GM12878 (cell line): ENCODE measurements at regions not wholly inside any gene's neighbourhood (a gene's known extent, or its start where the extent isn't known, plus 50 kb on each side); places are given as distances from the start of the nearest gene placed in this dataset.

ENCODE experiments used
- ATAC-seq: fragments of 200-7000 bp; cut with Tn5 transposase; 3 replicates; pipeline ENCODE4 v1.9.1; 2020; ENCODE audit warnings: mild to moderate bottlenecking, moderate library complexity
- BruUV-seq: library from RNA; stranded (reverse); fragments of 400-500 nt; replicated peaks from 2 replicates; lab custom pipeline; 2021; lab: Mats Ljungman, UMichigan
- CTCF ChIA-PET: fragments of 300-600 bp; sonication (Branson Sonifier 250); formaldehyde crosslinking; extraction: SDS; loops from one replicate; lab custom pipeline; 2021; ENCODE audit warnings: inconsistent platforms; lab: Yijun Ruan, JAX
- POLR2A ChIA-PET: fragments of 350-600 bp; formaldehyde crosslinking; extraction: SDS; loops from one replicate; lab custom pipeline; 2021; ENCODE audit warnings: inconsistent platforms; lab: Charles Lee
- RAD21 ChIA-PET: fragments of 300-600 bp; sonication (Branson Sonifier 250); formaldehyde crosslinking; loops from one replicate; lab custom pipeline; 2023; ENCODE audit warnings: antibody characterized with exemption; ENCODE audit not compliant: unreplicated experiment; lab: Charles Lee
- SMC1A ChIA-PET: fragments of 300-600 bp; sonication (Branson Sonifier 250); formaldehyde crosslinking; loops from one replicate; lab custom pipeline; 2023; ENCODE audit not compliant: unreplicated experiment, uncharacterized antibody; lab: Charles Lee
- DNase-seq: peaks from one replicate; pipeline ENCODE4 v3.0.0-alpha.2; 2011; ENCODE audit warnings: low read depth, low spot score
- FAIRE-seq: peaks from 3 replicates; lab custom pipeline; 2011; peaks lifted over from hg19 to GRCh38; lab: Jason Lieb, UNC
- H2AFZ ChIP-seq: 2 replicates; pipeline ENCODE4 v1.6.0; 2011; ENCODE audit warnings: low read depth, low read length, control low read depth; ENCODE audit not compliant: control insufficient read depth
- H3K27ac ChIP-seq: 2 replicates; pipeline ENCODE4 v1.5.1; 2011; ENCODE audit warnings: control low read depth; ENCODE audit not compliant: control insufficient read depth, insufficient read depth
- H3K27me3 ChIP-seq, 2 experiments: replicated peaks in 1 of 2; 2 replicates each; pipeline versions ENCODE4 v1.6.0 to v1.6.1; 2011; ENCODE audit warnings: low read length in 1 of 2; ENCODE audit not compliant: control insufficient read depth in 2 of 2, insufficient read depth in 2 of 2
- H3K36me3 ChIP-seq, 2 experiments: 2 replicates each; pipeline ENCODE4 v1.5.1; 2011; ENCODE audit warnings: low read length in 1 of 2; ENCODE audit not compliant: control insufficient read depth in 2 of 2, insufficient read depth in 2 of 2
- H3K4me1 ChIP-seq: 2 replicates; pipeline ENCODE4 v1.6.1; 2011; ENCODE audit warnings: mild to moderate bottlenecking, low read length, moderate library complexity, mixed read lengths; ENCODE audit not compliant: control insufficient read depth, insufficient read depth
- H3K4me2 ChIP-seq: 2 replicates; pipeline ENCODE4 v1.6.0; 2011; ENCODE audit warnings: control low read depth; ENCODE audit not compliant: control insufficient read depth, insufficient read depth
- H3K4me3 ChIP-seq: fragments of 200-600 bp; sonication (generic); 2 replicates; pipeline ENCODE4 v1.5.1; 2016
- H3K79me2 ChIP-seq: 2 replicates; pipeline ENCODE4 v1.6.0; 2011; ENCODE audit warnings: low read length; ENCODE audit not compliant: control insufficient read depth, insufficient read depth
- H3K9ac ChIP-seq: 2 replicates; pipeline ENCODE4 v1.8.0; 2011; ENCODE audit warnings: low read length, control low read depth, mixed read lengths; ENCODE audit not compliant: control insufficient read depth, insufficient read depth
- H3K9me3 ChIP-seq: replicated peaks from 3 replicates; pipeline ENCODE4 v1.5.1; 2011; ENCODE audit warnings: mild to moderate bottlenecking, low read length; ENCODE audit not compliant: control insufficient read depth, insufficient read depth
- H4K20me1 ChIP-seq: 2 replicates; pipeline ENCODE4 v1.6.0; 2011; ENCODE audit not compliant: control insufficient read depth, insufficient read depth
- CBFB ChIP-seq: IDR thresholded peaks from 2 replicates; pipeline ENCODE4 v1.6.1; 2016; ENCODE audit warnings: antibody characterized with exemption, low read depth
- MTA2 ChIP-seq: fragments of 450-650 bp; IDR thresholded peaks from 2 replicates; pipeline ENCODE4 v1.6.1; 2016; ENCODE audit warnings: low read depth, mild to moderate bottlenecking, moderate library complexity
- PAX5 ChIP-seq: IDR thresholded peaks from 2 replicates; pipeline ENCODE4 v1.6.1; 2011; ENCODE audit warnings: low read depth, low read length, borderline replicate concordance
- POLR2AphosphoS5 ChIP-seq: IDR thresholded peaks from 2 replicates; pipeline ENCODE4 v1.6.1; 2011; ENCODE audit warnings: mild to moderate bottlenecking, low read length, inconsistent platforms
- POU2F2 ChIP-seq: IDR thresholded peaks from 3 replicates; pipeline ENCODE4 v1.6.1; 2011; ENCODE audit warnings: low read depth, mild to moderate bottlenecking, low read length, borderline replicate concordance
- RBBP5 ChIP-seq: fragments of 200-600 bp; sonication (generic); conservative IDR thresholded peaks from 2 replicates; pipeline ENCODE4 v1.6.1; 2016
- RUNX3 ChIP-seq: IDR thresholded peaks from 2 replicates; pipeline ENCODE4 v1.6.1; 2012; ENCODE audit warnings: low read length, inconsistent platforms
- TARDBP ChIP-seq: IDR thresholded peaks from 2 replicates; pipeline ENCODE4 v1.6.1; 2016; ENCODE audit warnings: borderline replicate concordance
- TCF12 ChIP-seq: IDR thresholded peaks from 2 replicates; pipeline ENCODE4 v1.6.1; 2011; ENCODE audit warnings: low read depth, mild to moderate bottlenecking, low read length
- TCF3 ChIP-seq: IDR thresholded peaks from 2 replicates; pipeline ENCODE4 v1.6.1; 2012; ENCODE audit warnings: low read depth, mild to moderate bottlenecking, low read length, borderline replicate concordance; ENCODE audit not compliant: insufficient read depth
- ZNF384 ChIP-seq: IDR thresholded peaks from 2 replicates; pipeline ENCODE4 v1.6.1; 2012; ENCODE audit warnings: low read depth, mild to moderate bottlenecking, low read length, improper control_type of control experiment, borderline replicate concordance
- ZNF592 ChIP-seq: fragments of 450-650 bp; IDR thresholded peaks from 2 replicates; pipeline ENCODE4 v1.6.1; 2017; ENCODE audit warnings: mild to moderate bottlenecking, moderate library complexity
- WGBS: methylation state at CpG from one replicate; pipeline ENCODE4 v1.1.6; 2016; ENCODE audit warnings: low lambda C conversion rate; ENCODE audit not compliant: insufficient replicate concordance, insufficient coverage; ENCODE audit errors: missing lambda C conversion rate; 5-methylcytosine and 5-hydroxymethylcytosine counted together
- in situ Hi-C: fragments of 300-500 bp; cut with MboI; formaldehyde crosslinking; loops from 9 replicates; pipeline ENCODE4 v1.14.3; 2018; ENCODE audit warnings: mixed read lengths
- intact Hi-C: fragments of 100-400 bp; cut with micrococcal nuclease; formaldehyde crosslinking; loops from one replicate; pipeline ENCODE4 v1.14.2; 2022; ENCODE audit not compliant: unreplicated experiment
- TF ChIP-seq, protein P1 (sequence below): fragments of 450-650 bp; IDR thresholded peaks from 2 replicates; pipeline ENCODE4 v1.6.1; 2017; ENCODE audit warnings: mild to moderate bottlenecking, low read depth, inconsistent platforms; ENCODE audit not compliant: poor library complexity, severe bottlenecking

- TF ChIP-seq ZNF592 (0 out of 2 replicates have a peak, but pooled peaks have one; percentile 21), TCF12 (peak; percentile 83)
These were observed 369.6 kb upstream of the ID2 start (continued) for GRCh38 chr2:8312221-8312620.

- Histone ChIP-seq H3K27ac (peak overlapping the region; percentile 72), H4K20me1 (no peaks in the 10 kb centered on the region), H2AFZ (no peak overlapping the region; the same call in 1 of the 2 replicates), H3K4me3 (no peak overlapping the region; the same call in 1 of the 2 replicates), H3K9me3 (no peaks in the 10 kb centered on the region; the same call in 2 of the 3 replicates), H3K36me3 (no peaks in the 10 kb centered on the region), H3K4me1 (peaks cover 53% of the 10 kb centered on the region), H3K4me2 (peak overlapping the region; percentile 70), H3K9ac (peak overlapping the region; percentile 36; the same call in 1 of the 2 replicates), H3K79me2 (no peaks in the 10 kb centered on the region), H3K27me3 (no peaks in the 10 kb centered on the region)
- CTCF ChIA-PET: interaction anchor here (0.6 to 4.2 kb wide), 16 partner anchors 11 to 886 kb away, joined by 3 to 25 read pairs (median 6); partner anchors contain the start of gene ID2
- in situ Hi-C loops (no loop called here), intact Hi-C loops (loop anchor here (1.0 to 2.0 kb wide), 7 partner anchors 10 to 230 kb away; no protein-coding TSS in a partner anchor)
- WGBS: 32% methylated on average over 8 of the region's 8 CpGs
- peak; percentile 81 for ATAC-seq
- BruUV-seq: no TSS peak
- RAD21 ChIA-PET: interaction anchor here (0.6 to 8.4 kb wide), 53 partner anchors 8 to 885 kb away, joined by 3 to 138 read pairs (median 6); partner anchors contain the start of gene ID2
- peak; percentile 95 for FAIRE-seq
- DNase-seq: peak; percentile 96
- POLR2A ChIA-PET: interaction anchor here (0.6 to 4.2 kb wide), 22 partner anchors 10 to 487 kb away, joined by 3 to 36 read pairs (median 3); partner anchors contain the start of gene ID2
- SMC1A ChIA-PET: interaction anchor here (0.6 to 16.5 kb wide), 52 partner anchors 8 to 1033 kb away, joined by 3 to 352 read pairs (median 6); partner anchors contain the start of gene ID2
- no peak for TF ChIP-seq RBBP5
- TF ChIP-seq RUNX3: peak; percentile 94
- TF ChIP-seq TCF3: peak; percentile 90
- peak; percentile 96 for TF ChIP-seq MTA2
- TF ChIP-seq ZNF384: peak; percentile 98
- peak; percentile 100 for TF ChIP-seq PAX5
- TF ChIP-seq, protein P1, sequence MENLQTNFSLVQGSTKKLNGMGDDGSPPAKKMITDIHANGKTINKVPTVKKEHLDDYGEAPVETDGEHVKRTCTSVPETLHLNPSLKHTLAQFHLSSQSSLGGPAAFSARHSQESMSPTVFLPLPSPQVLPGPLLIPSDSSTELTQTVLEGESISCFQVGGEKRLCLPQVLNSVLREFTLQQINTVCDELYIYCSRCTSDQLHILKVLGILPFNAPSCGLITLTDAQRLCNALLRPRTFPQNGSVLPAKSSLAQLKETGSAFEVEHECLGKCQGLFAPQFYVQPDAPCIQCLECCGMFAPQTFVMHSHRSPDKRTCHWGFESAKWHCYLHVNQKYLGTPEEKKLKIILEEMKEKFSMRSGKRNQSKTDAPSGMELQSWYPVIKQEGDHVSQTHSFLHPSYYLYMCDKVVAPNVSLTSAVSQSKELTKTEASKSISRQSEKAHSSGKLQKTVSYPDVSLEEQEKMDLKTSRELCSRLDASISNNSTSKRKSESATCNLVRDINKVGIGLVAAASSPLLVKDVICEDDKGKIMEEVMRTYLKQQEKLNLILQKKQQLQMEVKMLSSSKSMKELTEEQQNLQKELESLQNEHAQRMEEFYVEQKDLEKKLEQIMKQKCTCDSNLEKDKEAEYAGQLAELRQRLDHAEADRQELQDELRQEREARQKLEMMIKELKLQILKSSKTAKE: peak; percentile 75
- TF ChIP-seq TARDBP: no peak; the same call in 1 of the 2 replicates
- no peak for TF ChIP-seq POU2F2
- TF ChIP-seq POLR2AphosphoS5: peak; percentile 18; the same call in 1 of the 2 replicates
- TF ChIP-seq CBFB: peak; percentile 80; the same call in 1 of the 2 replicates
These were observed 368.7 kb upstream of the ID2 start for GRCh38 chr2:8312861-8313830.
